HepG2 (cell line): ENCODE measurements at regions not wholly inside any gene's neighbourhood (a gene's known extent, or its start where the extent isn't known, plus 50 kb on each side); places are given as distances from the start of the nearest gene placed in this dataset.

Experiments used
- EP300 ChIP-seq, 3 experiments: sonication (generic) in 1 of 3; formaldehyde crosslinking in 1 of 3; IDR thresholded peaks; 2 replicates each; pipeline versions ENCODE4 v1.5.1 to v1.6.1; 2011 to 2020; ENCODE audit warnings: low read depth in 2 of 3, low read length in 2 of 3, borderline replicate concordance in 1 of 3, improper control_type of control experiment in 1 of 3, mild to moderate bottlenecking in 1 of 3, missing genetic modification reagents in 1 of 3, moderate library complexity in 1 of 3
- HNF4G ChIP-seq, 2 experiments: sonication (generic) in 1 of 2; formaldehyde crosslinking in 1 of 2; IDR thresholded peaks; 2 replicates each; pipeline versions ENCODE4 v1.4.0 to v1.6.1; 2011 to 2020; ENCODE audit warnings: borderline replicate concordance in 2 of 2, low read depth in 2 of 2, mild to moderate bottlenecking in 2 of 2, low read length in 1 of 2, missing genetic modification reagents in 1 of 2, moderate library complexity in 1 of 2
- PATZ1 ChIP-seq: sonication (generic); formaldehyde crosslinking; IDR thresholded peaks from 2 replicates; pipeline ENCODE4 v1.4.0; 2020; ENCODE audit warnings: missing genetic modification reagents
- POLR2A ChIP-seq, 2 experiments: IDR thresholded peaks; 2 replicates each; pipeline ENCODE4 v1.6.1; 2011; ENCODE audit warnings: low read depth in 2 of 2, low read length in 2 of 2, mild to moderate bottlenecking in 1 of 2, moderate library complexity in 1 of 2; ENCODE audit not compliant: insufficient read depth in 1 of 2
- SALL1 ChIP-seq: sonication (generic); formaldehyde crosslinking; IDR thresholded peaks from 2 replicates; pipeline ENCODE4 v1.8.0; 2022; ENCODE audit warnings: mild to moderate bottlenecking, missing genetic modification reagents
- SP1 ChIP-seq, 2 experiments: fragments of 450-650 bp in 1 of 2; sonication (generic) in 1 of 2; formaldehyde crosslinking in 1 of 2; IDR thresholded peaks; 2 replicates each; pipeline versions ENCODE4 v1.4.0 to v1.6.1; 2016 to 2020; ENCODE audit warnings: missing genetic modification reagents in 1 of 2
- ZBTB33 ChIP-seq: sonication (generic); formaldehyde crosslinking; IDR thresholded peaks from 2 replicates; pipeline ENCODE4 v1.4.0; 2020; ENCODE audit warnings: missing genetic modification reagents
- ZBTB40 ChIP-seq, 2 experiments: fragments of 450-650 bp in 1 of 2; sonication (generic) in 1 of 2; formaldehyde crosslinking in 1 of 2; IDR thresholded peaks; 2 replicates each; pipeline versions ENCODE4 v1.6.1 to v1.8.0; 2016 to 2022; ENCODE audit warnings: antibody characterized with exemption in 1 of 2, mild to moderate bottlenecking in 1 of 2, missing genetic modification reagents in 1 of 2

- TF ChIP-seq HNF4G (IDR thresholded peaks at IDR 0.05; ENCODE audit: borderline replicate concordance, low read depth, low read length) (no peak), HNF4G (CRISPR knock-in tag; IDR thresholded peaks at IDR 0.05; ENCODE audit: borderline replicate concordance, low read depth) (no peak), PATZ1 (CRISPR knock-in tag) (no peak), ZBTB33 (CRISPR knock-in tag) (no peak), EP300 (IDR thresholded peaks at IDR 0.05; ENCODE audit: low read depth in 2 of 2, low read length in 2 of 2) (no peak), EP300 (CRISPR knock-in tag; IDR thresholded peaks at IDR 0.05; ENCODE audit: borderline replicate concordance) (no peak), SALL1 (CRISPR knock-in tag) (no peak), POLR2A (IDR thresholded peaks at IDR 0.05; ENCODE audit: insufficient read depth in 1 of 2, low read depth in 2 of 2, low read length in 2 of 2) (no peak), ZBTB40 (IDR thresholded peaks at IDR 0.05) (no peak), ZBTB40 (CRISPR knock-in tag; IDR thresholded peaks at IDR 0.05) (no peak), SP1 (IDR thresholded peaks at IDR 0.05) (no peak), SP1 (CRISPR knock-in tag; IDR thresholded peaks at IDR 0.05) (no peak)
Measured at GRCh38 chr11:115097796-115098408, 406.3 kb downstream of the CADM1 start.
